ENCODE measurements at regions not wholly inside any gene's neighbourhood (a gene's known extent, or its start where the extent isn't known, plus 50 kb on each side); places are given as distances from the start of the nearest gene placed in this dataset.

- TF ChIP-seq, protein P1, sequence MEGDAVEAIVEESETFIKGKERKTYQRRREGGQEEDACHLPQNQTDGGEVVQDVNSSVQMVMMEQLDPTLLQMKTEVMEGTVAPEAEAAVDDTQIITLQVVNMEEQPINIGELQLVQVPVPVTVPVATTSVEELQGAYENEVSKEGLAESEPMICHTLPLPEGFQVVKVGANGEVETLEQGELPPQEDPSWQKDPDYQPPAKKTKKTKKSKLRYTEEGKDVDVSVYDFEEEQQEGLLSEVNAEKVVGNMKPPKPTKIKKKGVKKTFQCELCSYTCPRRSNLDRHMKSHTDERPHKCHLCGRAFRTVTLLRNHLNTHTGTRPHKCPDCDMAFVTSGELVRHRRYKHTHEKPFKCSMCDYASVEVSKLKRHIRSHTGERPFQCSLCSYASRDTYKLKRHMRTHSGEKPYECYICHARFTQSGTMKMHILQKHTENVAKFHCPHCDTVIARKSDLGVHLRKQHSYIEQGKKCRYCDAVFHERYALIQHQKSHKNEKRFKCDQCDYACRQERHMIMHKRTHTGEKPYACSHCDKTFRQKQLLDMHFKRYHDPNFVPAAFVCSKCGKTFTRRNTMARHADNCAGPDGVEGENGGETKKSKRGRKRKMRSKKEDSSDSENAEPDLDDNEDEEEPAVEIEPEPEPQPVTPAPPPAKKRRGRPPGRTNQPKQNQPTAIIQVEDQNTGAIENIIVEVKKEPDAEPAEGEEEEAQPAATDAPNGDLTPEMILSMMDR (IDR thresholded peaks at IDR 0.05) = no peak
- TF ChIP-seq POLR2A (IDR thresholded peaks at IDR 0.05) = no peak
Measured at GRCh38 chr12:89105243-89105642, 247.1 kb downstream of the DUSP6 start.

Data from lower leg skin (tissue), 3 donors.